Lower leg skin (tissue), 3 donors: ENCODE measurements at regions not wholly inside any gene's neighbourhood (a gene's known extent, or its start where the extent isn't known, plus 50 kb on each side); places are given as distances from the start of the nearest gene placed in this dataset.

Source experiments
- CTCF ChIP-seq, 3 donors: fragments of 450-650 bp; IDR thresholded peaks; one replicate each; pipeline ENCODE4 v1.5.1; 2016; ENCODE audit warnings: antibody characterized with exemption in 3 of 3, mild to moderate bottlenecking in 3 of 3, moderate library complexity in 2 of 3
- POLR2A ChIP-seq, 2 donors: fragments of 450-650 bp; IDR thresholded peaks; one replicate each; pipeline ENCODE4 v1.6.1; 2016 to 2017; ENCODE audit warnings: antibody characterized with exemption in 2 of 2, mild to moderate bottlenecking in 1 of 2, moderate library complexity in 1 of 2

- TF ChIP-seq CTCF (IDR thresholded peaks at IDR 0.05) = no peak
- TF ChIP-seq POLR2A (IDR thresholded peaks at IDR 0.05) = no peak
These were observed 274.1 kb upstream of the CYRIA start for GRCh38 chr2:16939771-16940170.
